HG03432 (cell line): ENCODE measurements at regions not wholly inside any gene's neighbourhood (a gene's known extent, or its start where the extent isn't known, plus 50 kb on each side); places are given as distances from the start of the nearest gene placed in this dataset.
"Not testable (repeated sequence)": the region's sequence is repeated elsewhere in the genome, so short reads cannot be mapped to it uniquely, and the experiment has no call there.

Experiments
- ATAC-seq: cut with Tn5 transposase; IDR thresholded peaks from one replicate; pipeline ENCODE4 v1.9.1; 2021; ENCODE audit warnings: mild to moderate bottlenecking, moderate library complexity; ENCODE audit not compliant: unreplicated experiment

DNA sequence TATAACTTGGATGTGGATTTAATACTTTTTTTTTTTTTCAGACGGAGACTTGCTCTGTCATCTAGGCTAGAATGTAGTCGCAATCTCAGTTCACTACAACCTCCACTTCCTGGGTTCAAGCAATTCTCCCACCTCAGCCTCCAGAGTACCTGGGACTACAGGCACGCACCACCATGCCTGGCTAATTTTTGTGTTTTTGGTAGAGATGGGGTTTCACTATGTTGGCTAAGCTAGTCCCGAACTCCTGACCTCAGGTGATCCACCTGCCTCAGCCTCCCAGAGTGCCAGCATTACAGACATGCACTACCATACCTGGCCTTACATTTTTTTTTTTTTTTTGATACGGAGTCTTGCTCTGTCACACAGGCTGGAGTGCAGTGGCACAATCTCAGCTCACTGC, 85.6 kb upstream of the BTN3A2 start:
- ATAC-seq = not testable (repeated sequence)

DNA sequence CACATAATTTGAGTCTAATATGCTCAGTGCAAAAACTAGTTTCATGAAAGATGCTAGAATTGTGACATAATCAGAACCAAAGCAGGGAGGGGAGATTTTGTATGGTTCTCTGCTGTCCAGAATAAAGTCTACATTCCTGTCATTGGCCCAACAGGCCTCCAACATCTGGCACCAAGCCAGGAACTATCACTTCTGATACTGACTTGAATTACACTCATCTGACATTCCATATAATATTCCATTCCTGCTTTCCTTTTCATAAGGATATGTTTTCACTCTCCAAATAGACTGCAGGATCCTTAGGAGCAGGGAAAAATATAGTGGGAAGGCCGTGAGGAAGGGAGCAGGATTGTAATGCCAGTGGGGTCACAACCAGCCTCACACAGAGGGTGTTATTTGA, 84.6 kb upstream of the BTN3A2 start:
- no peak for ATAC-seq

DNA sequence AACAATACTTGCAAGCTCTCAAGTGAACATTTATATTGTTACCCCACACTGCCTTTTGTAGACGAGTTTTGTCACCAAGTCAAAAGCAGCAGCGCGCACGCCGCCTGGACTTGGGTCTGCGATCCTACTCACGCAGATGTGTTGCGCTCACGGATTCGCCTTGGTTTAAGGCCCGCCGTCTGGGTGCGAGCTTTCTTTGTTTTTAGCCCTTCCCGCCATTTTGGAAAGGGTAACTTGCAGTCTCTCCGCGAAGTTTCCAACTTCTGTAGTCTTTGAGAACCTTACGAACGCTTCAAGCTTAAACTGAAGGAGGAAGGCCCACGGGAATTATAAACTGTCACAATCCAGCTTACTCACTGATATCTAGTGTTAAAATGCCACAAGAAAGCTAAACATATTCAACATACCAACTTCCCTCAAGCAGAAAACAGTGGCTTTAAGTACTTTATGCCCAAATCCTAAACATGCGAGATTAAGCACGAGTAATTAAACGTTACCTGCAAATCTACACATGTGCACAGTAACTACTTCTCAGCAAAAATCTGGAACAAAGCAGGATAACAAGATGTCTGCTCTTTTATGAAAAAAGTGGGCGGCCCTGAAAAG, 80.4 kb upstream of the BTN3A2 start:
- ATAC-seq = no peak

DNA sequence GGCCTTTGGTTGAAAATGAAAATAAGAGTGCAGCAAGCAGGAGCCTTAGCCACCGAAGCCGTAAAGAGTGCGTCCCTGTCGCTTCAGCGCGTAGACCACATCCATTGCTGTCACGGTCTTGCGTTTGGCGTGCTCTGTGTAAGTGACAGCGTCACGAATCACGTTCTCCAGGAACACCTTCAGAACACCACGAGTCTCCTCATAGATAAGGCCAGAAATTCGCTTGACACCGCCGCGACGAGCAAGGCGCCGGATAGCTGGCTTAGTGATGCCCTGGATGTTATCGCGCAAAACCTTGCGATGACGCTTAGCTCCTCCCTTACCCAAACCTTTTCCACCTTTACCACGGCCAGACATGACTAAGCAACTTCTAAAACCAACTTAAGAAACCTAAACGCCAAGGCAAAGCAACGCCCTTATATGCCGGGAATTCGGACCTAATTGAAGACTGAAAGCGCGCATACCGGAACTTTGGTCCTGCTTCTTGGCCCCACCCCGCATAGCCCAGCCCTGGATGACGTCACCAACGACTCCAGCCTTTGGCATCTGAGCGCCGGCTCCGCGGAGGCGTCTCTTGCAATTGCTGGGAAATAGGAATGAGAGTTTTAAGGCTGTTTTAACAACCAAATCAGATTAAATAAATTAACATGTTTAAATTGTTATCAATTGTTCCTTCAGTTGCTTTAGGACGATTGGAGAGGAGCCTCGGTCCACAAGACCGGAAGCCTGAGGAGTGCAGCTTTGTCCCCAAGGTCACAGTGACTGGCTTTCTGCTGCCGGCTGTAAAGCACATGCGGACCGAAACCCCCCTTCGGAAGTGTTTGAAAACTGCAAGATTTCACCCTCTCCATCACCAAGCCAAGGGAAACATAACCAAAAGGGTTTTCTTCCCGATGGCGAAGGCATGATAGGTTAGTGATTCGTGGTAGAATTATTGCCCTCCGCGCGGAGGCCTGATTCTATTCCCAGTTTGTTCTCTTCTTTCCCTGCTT, 79.6 kb upstream of the BTN3A2 start:
- peak; percentile 75 for ATAC-seq

DNA sequence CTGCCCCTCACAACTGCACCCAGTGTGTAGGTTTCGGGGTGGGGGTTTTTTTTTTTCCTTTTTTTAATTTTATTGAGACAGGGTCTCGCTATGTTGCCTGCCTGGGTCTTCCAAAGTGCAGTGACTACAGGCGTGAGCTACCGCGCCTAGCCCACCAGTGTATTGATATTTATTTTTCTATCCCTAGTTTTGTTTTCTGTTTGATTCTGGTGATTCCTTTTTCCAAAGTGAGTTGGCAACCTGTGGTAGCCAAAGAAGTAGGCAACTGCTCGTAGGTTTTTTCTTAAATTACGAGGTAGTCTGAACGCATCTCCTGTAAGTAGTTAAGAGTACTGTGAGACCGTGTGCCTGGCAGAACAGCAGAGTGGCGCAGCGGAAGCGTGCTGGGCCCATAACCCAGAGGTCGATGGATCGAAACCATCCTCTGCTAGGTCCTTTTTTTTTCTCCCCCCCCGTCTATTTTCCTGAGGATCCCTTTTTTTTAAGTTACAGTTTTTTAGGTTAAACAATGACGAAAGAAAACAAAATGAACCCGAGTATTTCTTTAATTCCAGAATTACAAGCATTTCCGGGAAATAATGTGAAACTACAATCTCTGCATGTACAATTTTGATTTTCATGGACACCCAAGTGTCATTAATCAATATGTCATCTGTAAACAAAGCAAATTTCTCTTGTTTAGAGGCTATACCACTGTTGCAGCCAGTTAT, 78.7 kb upstream of the BTN3A2 start:
- ATAC-seq = peak; percentile 23

DNA sequence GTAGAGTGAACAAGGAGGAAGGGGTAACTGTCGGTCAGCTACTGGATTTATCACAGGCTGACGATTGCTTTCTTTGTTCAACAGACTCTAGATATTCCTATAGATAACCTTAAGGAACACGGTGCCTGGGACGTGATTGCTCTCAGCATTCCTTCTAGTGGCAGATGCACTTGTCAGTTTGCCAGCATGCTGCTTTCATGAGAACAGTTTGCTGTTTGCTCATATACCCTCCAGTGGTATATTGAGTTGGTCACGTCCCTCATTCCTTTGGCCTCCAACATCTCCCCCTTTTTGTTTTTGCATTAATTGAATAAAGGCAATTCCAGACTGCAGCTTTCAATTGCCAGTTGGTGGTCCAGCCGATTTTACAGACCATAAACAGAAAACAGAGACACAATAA, 76.8 kb upstream of the BTN3A2 start:
- ATAC-seq = no peak

DNA sequence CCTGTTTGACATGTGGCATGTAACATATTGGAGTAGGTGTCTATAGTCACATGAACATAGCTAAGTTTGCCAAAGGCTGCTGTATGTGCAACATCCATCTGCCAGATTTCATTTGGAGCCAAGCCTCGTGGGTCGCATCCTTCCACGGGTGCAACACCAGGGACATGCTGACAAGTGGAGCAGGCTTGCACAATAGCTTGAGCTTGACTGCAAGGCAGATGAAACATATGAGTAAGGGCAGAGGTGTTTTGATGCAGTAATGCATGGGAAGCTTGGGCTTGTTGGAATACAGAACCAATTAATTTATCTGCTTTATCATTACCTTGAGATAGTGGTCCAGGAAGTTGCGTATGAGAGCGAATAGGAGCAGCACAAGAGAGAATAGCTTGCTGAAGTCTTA, 74.1 kb upstream of the BTN3A2 start:
- no peak for ATAC-seq

DNA sequence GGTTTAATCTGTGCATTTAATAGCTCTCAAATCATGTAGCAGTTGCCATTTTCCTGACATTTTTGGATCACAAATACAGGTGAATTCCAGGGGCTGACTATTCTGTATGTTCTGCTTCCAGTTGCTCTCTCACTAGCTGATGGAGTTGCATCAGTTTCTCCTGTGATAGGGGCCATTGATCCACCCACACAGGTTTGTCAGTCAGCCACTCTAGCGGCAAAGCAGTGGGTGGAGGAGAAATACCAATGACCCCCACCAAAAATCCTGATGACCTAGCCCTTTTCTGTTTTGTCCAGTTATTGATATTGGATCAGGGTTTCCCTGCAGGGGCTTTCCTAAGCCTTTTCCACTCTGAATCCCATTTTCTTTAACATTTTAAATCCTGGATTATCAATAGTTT, 72.3 kb upstream of the BTN3A2 start:
- no peak for ATAC-seq

DNA sequence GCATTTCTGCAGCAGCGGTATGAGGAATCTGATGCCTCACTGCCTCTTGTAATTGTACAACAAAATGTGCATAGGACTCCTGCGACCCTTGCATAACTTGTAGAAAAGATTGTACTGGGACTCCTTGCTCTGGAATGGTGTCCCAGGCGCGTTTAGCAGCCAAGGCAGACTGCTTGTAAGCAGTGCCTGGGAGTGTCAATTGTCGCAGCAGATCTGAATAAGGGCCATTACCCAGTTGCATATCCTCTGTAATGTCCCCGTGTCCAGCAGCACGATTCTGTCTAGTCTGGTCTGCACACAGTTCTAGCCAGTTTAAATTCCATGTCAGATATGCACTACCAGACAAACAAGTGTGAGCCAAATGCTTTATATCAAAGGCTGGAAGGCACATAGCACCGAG, 70.7 kb upstream of the BTN3A2 start:
- no peak for ATAC-seq

DNA sequence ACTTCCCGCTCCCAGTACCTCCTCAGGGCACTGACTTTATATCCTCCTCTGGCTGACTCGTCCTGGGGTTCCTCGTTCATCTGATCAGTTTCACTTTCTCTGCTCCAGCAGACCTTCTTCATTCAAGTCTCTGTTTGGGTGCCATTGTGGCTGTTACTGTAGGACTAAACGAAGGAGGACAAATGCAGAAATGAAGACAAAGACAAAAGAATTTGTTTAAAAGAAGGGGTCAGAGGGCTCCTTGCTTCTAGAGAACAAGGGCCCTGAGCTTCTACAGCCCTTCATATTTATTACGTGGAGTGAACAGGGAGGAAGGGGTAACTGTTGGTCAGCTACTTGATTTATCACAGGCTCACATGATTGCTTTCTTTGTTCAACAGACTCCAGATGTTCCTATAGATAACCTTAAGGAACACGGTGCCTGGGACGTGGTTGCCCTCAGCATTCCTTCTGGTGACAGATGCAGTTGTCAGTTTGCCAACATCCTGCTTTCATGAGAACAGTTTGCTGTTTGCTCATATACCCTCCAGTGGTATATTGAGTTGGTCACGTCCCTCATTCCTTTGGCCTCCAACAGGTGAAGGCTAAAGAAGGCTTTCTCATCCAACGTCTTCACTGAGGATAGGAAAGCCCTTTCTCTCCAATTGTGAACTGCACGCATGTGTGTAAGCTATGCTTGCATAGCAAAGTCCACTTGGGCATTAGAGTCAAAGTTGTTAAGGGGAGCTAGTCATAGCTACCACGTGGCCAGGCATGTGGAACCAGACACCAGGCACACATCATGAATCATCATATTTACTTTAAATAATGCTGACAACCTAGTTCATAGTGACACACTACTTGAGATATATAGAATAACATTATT, 69.1 kb upstream of the BTN3A2 start:
- no peak for ATAC-seq

DNA sequence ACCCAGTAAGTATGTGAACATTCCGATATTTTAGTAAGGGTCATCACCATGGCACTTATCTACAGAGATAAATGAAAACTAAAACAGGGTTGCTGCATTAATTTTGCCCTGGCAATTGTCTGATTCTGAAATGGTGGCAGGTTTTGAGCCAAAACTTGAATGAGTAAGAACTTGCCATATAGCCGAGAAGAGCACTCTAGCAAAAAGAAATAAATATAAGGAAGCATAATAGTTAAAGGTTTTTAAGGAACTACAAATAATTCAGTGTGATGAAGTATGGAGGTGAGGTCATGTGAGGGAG, 68.5 kb upstream of the BTN3A2 start:
- no peak for ATAC-seq

DNA sequence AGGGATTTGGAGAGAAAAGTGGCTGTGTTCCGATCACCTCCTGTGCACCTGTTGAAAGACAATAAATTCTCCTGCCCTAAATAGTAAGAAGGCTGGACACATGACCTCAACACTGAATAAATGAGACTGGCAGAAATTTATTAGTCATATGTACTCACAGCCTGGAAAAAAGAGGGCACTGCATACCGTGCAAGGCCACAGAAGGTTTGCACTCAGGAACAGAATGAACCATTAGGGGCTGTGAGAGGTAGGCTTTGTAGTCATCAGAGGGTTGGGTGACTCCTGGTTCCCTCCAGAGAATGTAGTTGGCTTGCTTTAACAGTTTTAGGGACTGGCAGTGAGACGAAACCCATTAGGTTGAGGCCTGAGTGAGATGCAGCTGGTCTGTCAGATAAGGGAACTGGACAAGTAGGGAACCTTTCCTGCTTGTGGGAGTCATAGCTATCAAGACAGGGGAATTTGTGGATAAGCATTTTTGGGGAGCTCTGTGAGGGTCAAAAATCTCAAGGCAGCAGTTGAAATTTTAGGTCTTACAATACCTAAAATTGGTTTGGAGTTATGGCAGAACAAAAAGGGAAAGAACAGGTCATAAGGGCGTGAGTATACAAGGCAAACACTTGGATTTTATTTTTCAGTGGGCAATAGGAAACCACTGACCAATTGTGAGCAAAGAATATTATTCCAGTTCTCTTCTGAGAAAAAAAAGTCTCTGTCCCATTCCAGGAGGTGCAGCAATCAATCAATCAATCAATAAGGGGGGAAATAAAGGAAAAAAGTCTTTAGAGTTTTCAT, 67.9 kb upstream of the BTN3A2 start:
- no peak for ATAC-seq

DNA sequence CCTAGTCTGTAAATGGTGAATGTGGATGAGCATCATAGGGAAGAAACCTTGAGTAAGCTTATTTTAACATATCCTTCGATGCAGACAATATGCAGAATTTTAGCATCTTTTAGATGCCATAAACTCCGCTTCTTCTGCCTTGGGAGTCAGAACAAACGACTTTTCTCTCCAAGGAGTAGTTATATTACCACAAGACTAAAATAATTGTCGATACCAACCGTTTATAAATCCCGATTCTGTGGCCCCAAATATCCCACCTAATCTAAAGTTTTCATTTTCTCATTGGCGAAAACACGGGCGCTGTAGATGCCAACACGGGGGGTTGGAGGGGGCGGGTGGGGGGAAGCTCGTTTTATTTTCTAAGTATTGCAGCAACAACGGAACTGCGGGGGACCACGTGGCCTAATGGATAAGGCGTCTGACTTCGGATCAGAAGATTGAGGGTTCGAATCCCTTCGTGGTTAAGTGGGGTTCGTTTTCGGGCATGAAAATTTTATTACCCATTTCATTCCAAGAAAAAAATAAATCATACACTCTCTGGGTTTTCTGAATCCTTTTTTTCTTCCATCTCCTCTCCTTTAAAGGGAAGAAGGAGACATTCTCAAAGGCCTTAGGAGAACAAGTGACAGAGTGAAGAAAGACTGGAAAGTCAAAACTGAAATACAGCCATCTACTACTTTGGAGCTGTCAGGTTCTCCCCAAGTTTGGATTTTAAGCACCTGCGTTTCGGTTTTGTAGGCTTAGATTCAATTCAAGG, 65.5 kb upstream of the BTN3A2 start:
- no peak for ATAC-seq

DNA sequence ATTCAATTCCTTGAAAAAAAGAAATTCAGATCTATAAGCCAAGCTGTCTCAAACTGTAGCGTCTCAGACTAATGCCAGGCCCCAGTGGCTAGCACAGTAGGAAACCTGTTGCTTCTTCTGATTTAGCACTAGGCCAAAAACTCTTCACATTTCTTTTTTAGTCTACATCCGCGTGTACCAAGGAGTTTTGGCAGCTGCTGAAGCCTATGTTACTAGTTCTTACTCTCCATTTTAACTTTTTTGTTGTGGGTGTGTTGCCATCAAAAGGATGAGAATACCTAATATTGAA, 65.0 kb upstream of the BTN3A2 start:
- ATAC-seq = no peak

DNA sequence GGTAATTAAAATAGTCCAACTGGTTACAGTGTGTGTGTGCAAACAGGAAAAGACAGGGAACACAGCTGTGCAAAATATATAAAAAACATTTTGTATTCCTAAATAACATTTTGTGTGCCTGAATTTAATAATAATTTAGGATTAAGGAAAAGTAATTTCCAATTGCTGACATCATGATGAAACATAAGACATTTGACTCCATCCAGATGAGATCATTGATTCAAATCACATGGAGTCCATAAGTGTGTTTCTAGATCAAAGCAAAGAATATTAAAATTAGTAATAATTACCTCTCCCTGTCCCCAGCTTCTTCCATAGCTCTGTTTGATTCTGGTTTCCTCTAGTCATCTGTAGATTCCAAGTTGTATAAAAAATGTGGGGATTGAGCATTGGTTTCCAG, 64.6 kb upstream of the BTN3A2 start:
- no peak for ATAC-seq

DNA sequence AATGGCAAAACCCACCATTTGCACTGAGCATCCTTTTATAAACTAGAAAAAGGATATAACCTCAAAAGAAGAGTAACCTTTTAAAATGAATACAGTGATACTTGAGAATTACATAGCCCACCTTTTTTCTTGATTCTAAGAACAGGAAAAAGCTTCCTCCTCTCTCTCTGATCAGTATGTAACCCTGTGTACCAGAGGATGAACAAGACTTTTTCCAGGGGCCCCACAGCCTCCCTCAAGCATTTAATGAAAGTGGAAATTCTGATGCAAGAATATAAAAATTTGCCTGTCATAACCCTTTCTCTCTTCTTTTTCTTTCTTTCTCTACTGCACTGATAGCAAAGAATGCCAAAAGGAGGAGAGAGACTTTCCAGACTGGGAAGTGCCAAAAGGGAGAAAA, 64.2 kb upstream of the BTN3A2 start:
- ATAC-seq = no peak

DNA sequence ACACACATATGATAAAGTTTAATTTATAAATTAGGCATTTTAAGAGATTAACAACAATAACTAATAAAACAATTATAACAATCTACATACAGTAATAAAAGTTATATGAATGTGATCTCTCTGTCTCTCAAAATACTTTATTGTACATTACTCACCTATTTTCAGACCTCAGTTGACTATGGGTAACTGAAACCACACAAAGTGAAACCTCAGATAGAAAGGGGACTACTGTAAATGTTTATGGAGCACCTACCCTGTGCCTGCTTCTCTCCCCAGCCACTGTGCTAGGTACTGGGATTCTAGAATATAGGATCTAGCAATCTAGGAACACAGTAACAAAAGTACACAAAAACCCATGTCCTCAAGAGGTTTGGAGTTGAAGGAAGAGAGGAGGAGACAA, 63.4 kb upstream of the BTN3A2 start:
- ATAC-seq = no peak

DNA sequence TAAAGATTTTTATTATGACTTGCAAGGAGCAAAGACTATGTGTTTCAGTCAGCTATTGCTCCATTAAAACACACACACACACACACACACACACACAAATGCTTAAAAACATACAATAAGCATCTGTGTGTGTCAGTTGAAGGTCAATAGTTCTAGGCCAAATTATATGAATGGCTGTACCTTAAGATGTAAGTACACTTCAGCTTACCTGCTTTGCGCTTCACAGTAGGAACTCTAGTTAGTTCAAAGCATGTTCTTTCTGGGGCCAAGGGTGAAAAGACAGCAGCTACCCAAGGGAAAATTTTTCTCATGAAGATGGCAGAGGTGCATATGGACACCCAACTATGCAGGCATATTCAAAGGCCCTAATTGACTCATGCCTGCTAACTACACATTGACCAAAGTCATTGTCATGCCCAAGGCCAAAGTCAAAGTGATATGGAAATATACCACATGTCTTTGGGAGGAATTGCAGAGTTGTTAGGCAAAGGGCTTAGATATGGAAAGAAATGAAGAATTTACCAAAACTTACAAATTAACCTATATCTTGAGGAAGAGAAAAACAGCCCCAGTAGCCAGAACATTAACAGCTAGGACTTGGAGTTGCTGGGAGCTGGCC, 61.9 kb upstream of the BTN3A2 start:
- ATAC-seq = no peak

DNA sequence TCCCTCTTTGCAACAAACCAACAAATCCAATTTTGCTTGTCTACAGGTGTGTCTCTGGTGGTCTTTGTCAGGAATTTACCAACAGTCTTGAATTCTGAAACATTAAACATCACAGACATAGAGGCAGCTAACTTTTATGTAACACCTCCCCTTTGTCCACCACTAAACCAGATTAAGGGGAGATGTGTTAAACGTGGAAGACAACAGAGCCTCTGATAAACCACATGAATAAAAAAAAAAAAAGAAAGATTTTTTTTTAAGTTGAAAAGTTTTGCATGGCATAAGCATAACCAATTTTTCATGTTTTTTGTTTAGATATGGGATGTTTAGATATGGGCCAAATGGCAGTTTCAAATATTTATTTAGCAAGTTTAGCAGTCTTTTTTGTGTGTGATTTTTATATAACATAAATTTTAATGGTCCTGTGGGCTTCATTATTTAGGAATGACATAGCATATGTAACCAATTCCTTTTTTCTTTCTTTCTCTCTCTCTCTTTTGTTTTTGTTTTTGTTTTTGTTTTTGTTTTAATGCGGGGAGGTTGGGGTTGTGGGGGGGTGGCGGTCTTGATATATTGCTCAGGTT, 60.7 kb upstream of the BTN3A2 start:
- ATAC-seq = no peak
